Astrocyte (in vitro differentiated cells and primary cell): ENCODE measurements at regions not wholly inside any gene's neighbourhood (a gene's known extent, or its start where the extent isn't known, plus 50 kb on each side); places are given as distances from the start of the nearest gene placed in this dataset.

ENCODE experiments used
- EZH2 ChIP-seq: IDR thresholded peaks from 2 replicates; pipeline ENCODE4 v1.6.1; 2012; ENCODE audit warnings: mild to moderate bottlenecking, low read length, inconsistent platforms; ENCODE audit not compliant: insufficient read depth
- TF ChIP-seq, protein P1 (sequence below): IDR thresholded peaks from 2 replicates; pipeline ENCODE4 v1.5.1; 2011; ENCODE audit warnings: low read depth, mild to moderate bottlenecking, inconsistent platforms, low read length, moderate library complexity; ENCODE audit not compliant: insufficient read depth

- TF ChIP-seq, protein P1, sequence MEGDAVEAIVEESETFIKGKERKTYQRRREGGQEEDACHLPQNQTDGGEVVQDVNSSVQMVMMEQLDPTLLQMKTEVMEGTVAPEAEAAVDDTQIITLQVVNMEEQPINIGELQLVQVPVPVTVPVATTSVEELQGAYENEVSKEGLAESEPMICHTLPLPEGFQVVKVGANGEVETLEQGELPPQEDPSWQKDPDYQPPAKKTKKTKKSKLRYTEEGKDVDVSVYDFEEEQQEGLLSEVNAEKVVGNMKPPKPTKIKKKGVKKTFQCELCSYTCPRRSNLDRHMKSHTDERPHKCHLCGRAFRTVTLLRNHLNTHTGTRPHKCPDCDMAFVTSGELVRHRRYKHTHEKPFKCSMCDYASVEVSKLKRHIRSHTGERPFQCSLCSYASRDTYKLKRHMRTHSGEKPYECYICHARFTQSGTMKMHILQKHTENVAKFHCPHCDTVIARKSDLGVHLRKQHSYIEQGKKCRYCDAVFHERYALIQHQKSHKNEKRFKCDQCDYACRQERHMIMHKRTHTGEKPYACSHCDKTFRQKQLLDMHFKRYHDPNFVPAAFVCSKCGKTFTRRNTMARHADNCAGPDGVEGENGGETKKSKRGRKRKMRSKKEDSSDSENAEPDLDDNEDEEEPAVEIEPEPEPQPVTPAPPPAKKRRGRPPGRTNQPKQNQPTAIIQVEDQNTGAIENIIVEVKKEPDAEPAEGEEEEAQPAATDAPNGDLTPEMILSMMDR: no peak
- TF ChIP-seq EZH2: no peak
Measured at GRCh38 chr3:88918841-88919240, 188.6 kb upstream of the EPHA3 start.
